ENCODE measurements at regions not wholly inside any gene's neighbourhood (a gene's known extent, or its start where the extent isn't known, plus 50 kb on each side); places are given as distances from the start of the nearest gene placed in this dataset.
"Not testable (repeated sequence)": the region's sequence is repeated elsewhere in the genome, so short reads cannot be mapped to it uniquely, and the experiment has no call there.

GRCh38 chr17:77037943-77038342 lies 102.8 kb upstream of the SEC14L1 start:
- DNase-seq, result no peak

- DNase-seq, result no peak
Observed at GRCh38 chr17:77038884-77039555, 101.7 kb upstream of the SEC14L1 start.

GRCh38 chr17:77042476-77043231 lies 98.1 kb upstream of the SEC14L1 start:
- DNase-seq, result no peak

GRCh38 chr17:77045441-77046041 lies 95.2 kb upstream of the SEC14L1 start:
- no peak for DNase-seq

GRCh38 chr17:77049440-77049839 lies 91.3 kb upstream of the SEC14L1 start:
- DNase-seq, result no peak

- DNase-seq, result not testable (repeated sequence)
Observed at GRCh38 chr17:77050901-77051300, 89.9 kb upstream of the SEC14L1 start.

GRCh38 chr17:77054936-77055335 lies 85.8 kb upstream of the SEC14L1 start:
- no peak for DNase-seq

- no peak for DNase-seq
Observed at GRCh38 chr17:77055453-77055852, 85.3 kb upstream of the SEC14L1 start.

GRCh38 chr17:77058016-77058415 lies 82.8 kb upstream of the SEC14L1 start:
- no peak for DNase-seq

- DNase-seq, result no peak
Observed at GRCh38 chr17:77061669-77062068, 79.1 kb upstream of the SEC14L1 start.

- DNase-seq, result no peak
Observed at GRCh38 chr17:77064598-77064997, 76.2 kb upstream of the SEC14L1 start.

GRCh38 chr17:77066165-77066564 lies 74.6 kb upstream of the SEC14L1 start:
- DNase-seq, result no peak

GRCh38 chr17:77066726-77067409 lies 73.9 kb upstream of the SEC14L1 start:
- peak; percentile 53 for DNase-seq

- no peak for DNase-seq
Observed at GRCh38 chr17:77068915-77069314, 71.9 kb upstream of the SEC14L1 start.

GRCh38 chr17:77070888-77071279 lies 69.9 kb upstream of the SEC14L1 start:
- no peak for DNase-seq

GRCh38 chr17:77071925-77072490 lies 68.8 kb upstream of the SEC14L1 start:
- DNase-seq, result no peak

- no peak for DNase-seq
Observed at GRCh38 chr17:77072670-77073069, 68.1 kb upstream of the SEC14L1 start.

- no peak for DNase-seq
Observed at GRCh38 chr17:77074681-77075080, 66.1 kb upstream of the SEC14L1 start.

GRCh38 chr17:77076124-77076830 lies 64.5 kb upstream of the SEC14L1 start:
- peak; percentile 29 for DNase-seq

- no peak for DNase-seq
Observed at GRCh38 chr17:77083531-77083930, 57.2 kb upstream of the SEC14L1 start.

- no peak for DNase-seq
Observed at GRCh38 chr17:77085926-77086432, 54.8 kb upstream of the SEC14L1 start.

GRCh38 chr17:77086433-77087010 lies 54.2 kb upstream of the SEC14L1 start:
- DNase-seq, result peak; percentile 68
